ENCODE measurements at regions not wholly inside any gene's neighbourhood (a gene's known extent, or its start where the extent isn't known, plus 50 kb on each side); places are given as distances from the start of the nearest gene placed in this dataset.

- Histone ChIP-seq H4K20me1 (no peaks in the 10 kb centered on the region), H3K36me3 (no peaks in the 10 kb centered on the region), H3K4me2 (peak overlapping the region; percentile 28), H3K4me3 (no peak overlapping the region), H3K27ac (no peak overlapping the region), H3K9me3 (peaks cover 6% of the 10 kb centered on the region; the same call in 1 of the 2 replicates), H3K9ac (no peak overlapping the region), H3K4me1 (peaks cover 13% of the 10 kb centered on the region), H3K27me3 (no peaks in the 10 kb centered on the region)
- TF ChIP-seq Cebpa-rat (IDR thresholded peaks at IDR 0.05) = no peak
These were observed 172.6 kb downstream of the SATB1 start for GRCh38 chr3:18252578-18252977.

- Histone ChIP-seq H3K27me3 (no peaks in the 10 kb centered on the region), H3K4me3 (no peak overlapping the region), H3K4me2 (no peak overlapping the region), H4K20me1 (no peaks in the 10 kb centered on the region), H3K9me3 (peaks cover 6% of the 10 kb centered on the region; the same call in 1 of the 2 replicates), H3K9ac (no peak overlapping the region), H3K27ac (no peak overlapping the region), H3K4me1 (peaks cover 13% of the 10 kb centered on the region), H3K36me3 (no peaks in the 10 kb centered on the region)
- TF ChIP-seq Cebpa-rat (IDR thresholded peaks at IDR 0.05) = no peak
These were observed 174.1 kb downstream of the SATB1 start for GRCh38 chr3:18250991-18251390.

GRCh38 chr3:18249126-18249525 lies 176.0 kb downstream of the SATB1 start:
- Histone ChIP-seq H3K27me3 (no peaks in the 10 kb centered on the region), H3K27ac (no peak overlapping the region), H3K4me1 (peaks cover 13% of the 10 kb centered on the region), H4K20me1 (no peaks in the 10 kb centered on the region), H3K36me3 (no peaks in the 10 kb centered on the region), H3K4me2 (no peak overlapping the region), H3K9me3 (peaks cover 6% of the 10 kb centered on the region; the same call in 1 of the 2 replicates), H3K4me3 (no peak overlapping the region), H3K9ac (no peak overlapping the region)
- no peak for TF ChIP-seq Cebpa-rat (IDR thresholded peaks at IDR 0.05)

GRCh38 chr3:18247776-18248310 lies 177.3 kb downstream of the SATB1 start:
- H3K4me3 ChIP-seq = no peak overlapping the region
- TF ChIP-seq Cebpa-rat (IDR thresholded peaks at IDR 0.05) = no peak
- peaks cover 6% of the 10 kb centered on the region; the same call in 1 of the 2 replicates for H3K9me3 ChIP-seq
- no peaks in the 10 kb centered on the region for H3K36me3 ChIP-seq
- no peak overlapping the region for H3K4me2 ChIP-seq
- peaks cover 8% of the 10 kb centered on the region for H3K4me1 ChIP-seq
- H4K20me1 ChIP-seq = no peaks in the 10 kb centered on the region
- H3K9ac ChIP-seq = no peak overlapping the region
- no peak overlapping the region for H3K27ac ChIP-seq
- no peaks in the 10 kb centered on the region for H3K27me3 ChIP-seq

- Histone ChIP-seq H3K36me3 (no peaks in the 10 kb centered on the region), H3K9ac (no peak overlapping the region), H3K4me2 (no peak overlapping the region), H4K20me1 (no peaks in the 10 kb centered on the region), H3K27ac (no peak overlapping the region), H3K4me1 (peaks cover 2% of the 10 kb centered on the region; the same call in 1 of the 2 replicates), H3K27me3 (no peaks in the 10 kb centered on the region), H3K4me3 (no peak overlapping the region), H3K9me3 (peaks cover 6% of the 10 kb centered on the region; the same call in 1 of the 2 replicates)
- TF ChIP-seq Cebpa-rat (IDR thresholded peaks at IDR 0.05) = no peak
These were observed 177.9 kb downstream of the SATB1 start for GRCh38 chr3:18247139-18247695.

GRCh38 chr3:18246336-18247060 lies 178.6 kb downstream of the SATB1 start:
- no peaks in the 10 kb centered on the region for H4K20me1 ChIP-seq
- no peak overlapping the region for H3K9ac ChIP-seq
- H3K4me2 ChIP-seq = no peak overlapping the region
- no peak overlapping the region for H3K4me3 ChIP-seq
- H3K27ac ChIP-seq = no peak overlapping the region
- no peaks in the 10 kb centered on the region for H3K36me3 ChIP-seq
- no peaks in the 10 kb centered on the region for H3K27me3 ChIP-seq
- H3K4me1 ChIP-seq = no peaks in the 10 kb centered on the region
- no peak for TF ChIP-seq Cebpa-rat (IDR thresholded peaks at IDR 0.05)
- peaks cover 3% of the 10 kb centered on the region; the same call in 1 of the 2 replicates for H3K9me3 ChIP-seq

GRCh38 chr3:18245721-18246120 lies 179.4 kb downstream of the SATB1 start:
- H3K36me3 ChIP-seq = no peaks in the 10 kb centered on the region
- no peak overlapping the region for H3K4me2 ChIP-seq
- no peaks in the 10 kb centered on the region for H4K20me1 ChIP-seq
- H3K27ac ChIP-seq = no peak overlapping the region
- TF ChIP-seq Cebpa-rat (IDR thresholded peaks at IDR 0.05) = no peak
- no peaks in the 10 kb centered on the region for H3K9me3 ChIP-seq
- H3K4me1 ChIP-seq = no peaks in the 10 kb centered on the region
- H3K9ac ChIP-seq = no peak overlapping the region
- H3K27me3 ChIP-seq = no peaks in the 10 kb centered on the region
- H3K4me3 ChIP-seq = no peak overlapping the region

GRCh38 chr3:18241837-18242236 lies 183.3 kb downstream of the SATB1 start:
- Histone ChIP-seq H3K4me2 (no peak overlapping the region), H4K20me1 (no peaks in the 10 kb centered on the region), H3K36me3 (no peaks in the 10 kb centered on the region), H3K27ac (no peak overlapping the region), H3K4me3 (no peak overlapping the region), H3K27me3 (no peaks in the 10 kb centered on the region), H3K9ac (no peak overlapping the region), H3K9me3 (no peaks in the 10 kb centered on the region), H3K4me1 (peaks cover 26% of the 10 kb centered on the region)
- TF ChIP-seq Cebpa-rat (IDR thresholded peaks at IDR 0.05) = no peak

- no peaks in the 10 kb centered on the region for H3K27me3 ChIP-seq
- no peak overlapping the region for H3K4me2 ChIP-seq
- no peak overlapping the region for H3K27ac ChIP-seq
- H3K4me1 ChIP-seq = peaks cover 26% of the 10 kb centered on the region
- H4K20me1 ChIP-seq = no peaks in the 10 kb centered on the region
- no peak for TF ChIP-seq Cebpa-rat (IDR thresholded peaks at IDR 0.05)
- no peaks in the 10 kb centered on the region for H3K9me3 ChIP-seq
- H3K4me3 ChIP-seq = no peak overlapping the region
- no peak overlapping the region for H3K9ac ChIP-seq
- H3K36me3 ChIP-seq = no peaks in the 10 kb centered on the region
These were observed 185.5 kb downstream of the SATB1 start for GRCh38 chr3:18239674-18240073.

- no peak for TF ChIP-seq Cebpa-rat (IDR thresholded peaks at IDR 0.05)
- H3K4me3 ChIP-seq = no peak overlapping the region
- peaks cover 26% of the 10 kb centered on the region for H3K4me1 ChIP-seq
- H3K36me3 ChIP-seq = no peaks in the 10 kb centered on the region
- H3K27ac ChIP-seq = no peak overlapping the region
- no peaks in the 10 kb centered on the region for H3K9me3 ChIP-seq
- H3K27me3 ChIP-seq = no peaks in the 10 kb centered on the region
- H4K20me1 ChIP-seq = no peaks in the 10 kb centered on the region
- peak overlapping the region; percentile 58 for H3K4me2 ChIP-seq
- H3K9ac ChIP-seq = no peak overlapping the region
These were observed 186.3 kb downstream of the SATB1 start for GRCh38 chr3:18238746-18239331.
